GM12873 (cell line): ENCODE measurements at regions not wholly inside any gene's neighbourhood (a gene's known extent, or its start where the extent isn't known, plus 50 kb on each side); places are given as distances from the start of the nearest gene placed in this dataset.

Source experiments
- TF ChIP-seq, protein P1 (sequence below): IDR thresholded peaks from 2 replicates; pipeline ENCODE4 v1.5.1; 2012; ENCODE audit warnings: low read depth, mild to moderate bottlenecking, moderate library complexity, low read length, control low read depth; ENCODE audit not compliant: insufficient read depth; ENCODE audit errors: missing control alignments

DNA sequence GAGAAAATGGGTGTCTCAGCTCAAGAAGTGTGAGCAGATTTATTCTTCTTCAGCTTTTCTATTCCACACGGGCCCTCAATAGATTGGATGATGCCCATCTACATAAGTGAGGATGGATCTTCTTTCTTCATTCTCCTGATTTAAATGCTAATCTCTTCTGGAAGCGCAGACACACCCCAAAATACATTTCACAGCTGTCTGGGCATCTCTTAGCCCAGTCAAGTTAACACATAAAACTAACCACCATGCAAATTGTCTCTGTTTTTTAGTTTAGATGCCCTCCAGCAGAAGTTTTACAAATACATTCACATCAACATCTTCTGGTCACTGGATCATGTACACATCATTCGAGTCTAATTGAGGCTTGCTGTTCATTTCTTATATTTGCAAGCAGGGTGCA is 249.0 kb upstream of the VCX3A start:
- TF ChIP-seq, protein P1, sequence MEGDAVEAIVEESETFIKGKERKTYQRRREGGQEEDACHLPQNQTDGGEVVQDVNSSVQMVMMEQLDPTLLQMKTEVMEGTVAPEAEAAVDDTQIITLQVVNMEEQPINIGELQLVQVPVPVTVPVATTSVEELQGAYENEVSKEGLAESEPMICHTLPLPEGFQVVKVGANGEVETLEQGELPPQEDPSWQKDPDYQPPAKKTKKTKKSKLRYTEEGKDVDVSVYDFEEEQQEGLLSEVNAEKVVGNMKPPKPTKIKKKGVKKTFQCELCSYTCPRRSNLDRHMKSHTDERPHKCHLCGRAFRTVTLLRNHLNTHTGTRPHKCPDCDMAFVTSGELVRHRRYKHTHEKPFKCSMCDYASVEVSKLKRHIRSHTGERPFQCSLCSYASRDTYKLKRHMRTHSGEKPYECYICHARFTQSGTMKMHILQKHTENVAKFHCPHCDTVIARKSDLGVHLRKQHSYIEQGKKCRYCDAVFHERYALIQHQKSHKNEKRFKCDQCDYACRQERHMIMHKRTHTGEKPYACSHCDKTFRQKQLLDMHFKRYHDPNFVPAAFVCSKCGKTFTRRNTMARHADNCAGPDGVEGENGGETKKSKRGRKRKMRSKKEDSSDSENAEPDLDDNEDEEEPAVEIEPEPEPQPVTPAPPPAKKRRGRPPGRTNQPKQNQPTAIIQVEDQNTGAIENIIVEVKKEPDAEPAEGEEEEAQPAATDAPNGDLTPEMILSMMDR, result no peak

DNA sequence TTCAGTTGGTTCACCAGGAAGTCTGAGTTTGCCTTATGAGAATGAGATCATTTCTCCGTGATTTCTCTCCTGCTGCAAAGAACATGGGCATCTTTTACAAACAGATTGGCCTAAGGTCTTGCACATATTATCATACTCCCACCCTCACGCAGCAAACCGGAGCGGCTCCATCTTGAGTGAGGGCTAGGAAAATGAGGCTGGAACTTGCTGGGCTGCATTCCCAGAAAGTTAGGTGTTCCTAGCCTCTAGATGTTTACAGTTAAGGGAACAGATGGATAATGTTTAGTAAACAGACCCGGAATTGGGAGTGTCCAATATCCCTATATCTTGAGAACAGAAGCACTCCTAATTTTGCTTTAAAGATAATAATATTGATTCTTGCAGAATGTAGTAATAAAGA is 247.9 kb upstream of the VCX3A start:
- TF ChIP-seq, protein P1, result no peak

DNA sequence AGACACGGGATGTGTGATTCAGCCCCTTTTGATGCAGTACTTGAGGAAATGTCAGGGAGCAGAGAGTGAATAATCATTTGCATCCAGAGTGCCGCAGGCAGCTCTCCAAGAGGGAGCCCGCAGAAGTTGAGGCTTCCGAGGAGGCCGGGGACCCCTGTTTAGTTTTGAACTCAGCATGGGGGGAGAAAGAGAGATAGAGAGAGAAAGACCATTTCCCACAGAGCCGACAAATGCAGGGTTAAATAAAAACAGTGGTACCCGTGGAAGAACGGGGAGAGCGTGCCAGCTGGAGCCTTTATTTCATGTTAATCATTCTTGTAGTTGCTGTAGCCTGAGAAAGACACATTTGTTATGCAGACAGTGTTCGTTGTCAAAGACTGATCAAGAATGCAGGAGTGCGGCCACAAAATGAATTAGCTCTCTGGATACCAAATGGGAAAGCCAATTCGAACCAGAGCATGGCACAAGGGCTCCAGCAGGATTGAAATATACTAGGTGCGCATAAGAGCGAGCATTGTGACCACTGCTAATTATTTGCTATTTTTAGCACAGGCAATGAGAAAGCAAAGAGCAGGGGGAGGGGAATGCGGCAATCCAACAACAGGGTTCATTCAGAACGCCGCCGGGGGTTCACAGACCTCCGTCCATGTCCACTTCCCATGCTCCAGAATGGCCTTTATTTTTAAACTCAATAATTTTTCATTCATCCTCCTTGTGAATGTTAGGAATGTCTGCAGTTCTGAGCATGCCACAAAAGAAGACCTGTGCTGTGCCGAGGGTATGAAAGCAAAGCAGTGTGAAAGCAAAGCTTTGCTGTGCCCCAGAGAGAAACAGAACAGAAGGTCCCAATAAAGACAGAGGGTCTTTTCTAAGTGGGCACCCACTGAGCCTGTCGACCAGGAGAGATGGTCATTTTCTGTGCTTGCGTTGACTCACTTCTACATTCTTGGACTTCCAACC is 243.9 kb upstream of the VCX3A start:
- TF ChIP-seq, protein P1, result no peak

DNA sequence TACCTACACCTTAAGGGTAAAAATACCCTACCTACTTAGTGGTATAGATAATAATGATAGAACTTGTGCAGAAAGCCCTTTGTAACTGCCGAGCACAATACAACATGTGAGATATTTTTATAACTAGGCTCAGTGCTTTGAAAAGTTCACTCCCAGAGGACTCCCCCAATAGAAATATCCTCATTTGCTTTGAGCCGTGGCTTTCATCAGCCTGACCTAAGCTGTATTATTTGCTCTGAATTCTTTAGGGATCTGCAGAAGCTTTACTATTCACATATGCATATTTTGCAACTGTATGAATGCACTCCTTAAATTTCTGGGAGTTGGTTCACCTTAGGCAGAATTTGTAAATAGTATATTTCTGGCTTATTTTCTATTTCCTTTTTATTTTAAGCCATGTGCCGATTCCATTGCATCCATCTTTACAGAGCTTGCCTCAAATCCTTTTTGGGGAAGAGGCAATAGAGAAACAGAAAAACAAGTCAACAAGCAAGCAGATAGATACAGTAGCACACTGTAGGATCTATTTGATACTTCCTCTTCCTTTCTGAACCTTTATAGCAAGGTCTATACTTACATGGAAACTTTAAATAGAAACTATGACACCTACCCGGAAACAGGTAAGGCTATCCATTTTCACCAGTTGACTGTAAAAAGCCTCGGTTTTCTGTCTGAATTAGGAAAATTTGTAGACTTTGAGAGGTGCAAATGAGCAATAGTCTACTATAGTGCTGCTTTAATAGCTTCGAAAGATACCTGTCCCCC is 242.5 kb upstream of the VCX3A start:
- TF ChIP-seq, protein P1, result no peak

DNA sequence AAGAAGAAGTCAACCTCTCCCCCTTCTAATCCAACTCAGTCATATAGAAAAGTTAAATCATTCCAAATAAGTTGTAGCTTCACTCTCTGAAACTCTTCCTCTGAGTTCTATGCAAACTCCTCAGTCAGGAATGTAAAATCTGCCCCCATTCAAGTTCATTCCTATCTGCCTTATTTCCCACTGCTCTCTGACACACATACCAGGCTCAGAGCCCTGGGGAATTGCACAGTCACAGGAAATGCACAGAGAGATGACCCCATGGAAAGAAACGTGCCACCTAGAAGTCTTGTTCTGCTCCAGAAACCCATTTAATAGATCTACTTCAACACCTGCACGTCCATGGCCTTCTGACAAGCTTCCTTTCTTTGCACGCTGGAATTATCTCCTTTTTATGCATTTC is 236.0 kb upstream of the VCX3A start:
- TF ChIP-seq, protein P1, result no peak

DNA sequence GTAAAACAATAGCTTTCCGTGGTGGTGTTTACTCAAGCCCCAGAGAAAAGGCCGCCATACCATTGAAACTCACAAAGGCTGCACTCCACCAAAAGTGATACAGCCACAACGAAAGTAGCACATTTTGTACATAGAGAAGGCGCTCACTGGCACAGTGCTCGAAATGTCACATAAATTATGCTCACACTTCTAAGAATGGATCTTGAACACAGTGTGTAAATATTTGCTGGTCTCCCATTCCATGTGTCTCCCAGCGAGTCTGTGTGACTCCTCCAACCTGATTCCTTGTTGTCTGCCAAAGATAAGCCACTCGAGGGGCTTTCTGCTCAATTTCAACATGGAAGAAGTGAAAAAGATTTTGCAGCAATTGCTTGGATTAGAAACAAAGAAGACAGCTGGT is 234.0 kb upstream of the VCX3A start:
- TF ChIP-seq, protein P1, result no peak

DNA sequence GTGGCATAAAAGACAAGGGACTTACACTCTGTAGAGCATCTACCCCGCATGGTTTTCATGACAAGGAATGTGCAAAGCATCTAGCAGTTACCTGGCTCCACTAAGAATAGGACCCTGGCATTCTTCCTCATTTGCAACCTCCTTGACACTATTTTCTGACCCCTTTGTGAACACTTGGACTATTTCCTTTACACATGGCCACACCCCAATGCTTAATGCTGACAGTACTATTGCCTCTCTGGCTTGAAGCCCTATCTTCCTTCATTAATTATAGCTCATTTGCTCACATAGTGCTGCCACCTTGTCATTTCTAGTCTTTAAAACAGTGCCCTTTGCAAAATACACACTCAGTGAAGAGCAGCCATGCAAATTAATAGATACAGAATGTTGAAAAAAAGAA is 226.3 kb upstream of the VCX3A start:
- TF ChIP-seq, protein P1, result no peak
